HepG2 (cell line): ENCODE measurements at regions not wholly inside any gene's neighbourhood (a gene's known extent, or its start where the extent isn't known, plus 50 kb on each side); places are given as distances from the start of the nearest gene placed in this dataset.
"Not testable (repeated sequence)": the region's sequence is repeated elsewhere in the genome, so short reads cannot be mapped to it uniquely, and the experiment has no call there.

Source experiments
- ATAC-seq: fragments of 200-7000 bp; cut with Tn5 transposase; 3 replicates; pipeline ENCODE4 v1.9.1; 2020; ENCODE audit warnings: mild to moderate bottlenecking, moderate library complexity
- BruUV-seq: library from RNA; stranded (reverse); fragments of 400-500 nt; replicated peaks from 2 replicates; lab custom pipeline; 2021; lab: Mats Ljungman, UMichigan
- CTCF ChIA-PET: fragments of 300-600 bp; formaldehyde crosslinking; extraction: SDS; loops from one replicate; lab custom pipeline; 2021; ENCODE audit warnings: low total read pairs, inconsistent platforms, low intra/inter-chr PET ratio; lab: Yijun Ruan, JAX
- POLR2A ChIA-PET: fragments of 350-600 bp; sonication (Branson Sonifier 250); formaldehyde crosslinking; loops from one replicate; lab custom pipeline; 2020; ENCODE audit warnings: antibody characterized with exemption, inconsistent platforms; lab: Yijun Ruan, JAX
- DNase-seq: peaks from one replicate; pipeline ENCODE4 v3.0.0-alpha.2; 2015; ENCODE audit warnings: low spot score
- FAIRE-seq: peaks from 3 replicates; lab custom pipeline; 2011; peaks lifted over from hg19 to GRCh38; lab: Jason Lieb, UNC
- H2AFZ ChIP-seq: one replicate; pipeline ENCODE4 v1.6.1; 2011; ENCODE audit warnings: low read length, inconsistent platforms
- H3K27ac ChIP-seq: fragments of 300-600 bp; 3 replicates; pipeline ENCODE4 v1.8.0; 2011; ENCODE audit warnings: mixed run types, mild to moderate bottlenecking, mixed read lengths, low read length, inconsistent platforms; ENCODE audit not compliant: insufficient read depth; ENCODE audit errors: extremely low read length
- H3K27me3 ChIP-seq, 2 experiments: fragments of 200-600 bp in 1 of 2; 2 replicates in 1 of 2; 3 replicates in 1 of 2; pipeline versions ENCODE4 v1.6.0 to v1.8.0; 2011; ENCODE audit warnings: low read length in 2 of 2, mild to moderate bottlenecking in 2 of 2, moderate library complexity in 2 of 2, inconsistent platforms in 1 of 2; ENCODE audit not compliant: insufficient read depth in 2 of 2, control insufficient read depth in 1 of 2
- H3K36me3 ChIP-seq, 2 experiments: fragments of 200-600 bp in 1 of 2; replicated peaks in 1 of 2; 2 replicates in 1 of 2; 3 replicates in 1 of 2; pipeline versions ENCODE4 v1.5.1 to v1.8.0; 2011; ENCODE audit warnings: low read length in 2 of 2, inconsistent platforms in 1 of 2; ENCODE audit not compliant: insufficient read depth in 2 of 2, control insufficient read depth in 1 of 2
- H3K4me1 ChIP-seq: 2 replicates; pipeline ENCODE4 v1.5.1; 2012; ENCODE audit warnings: low read length, inconsistent platforms; ENCODE audit not compliant: insufficient read depth
- H3K4me2 ChIP-seq: 2 replicates; pipeline ENCODE4 v1.6.0; 2011; ENCODE audit warnings: low read depth, low read length, inconsistent platforms
- H3K4me3 ChIP-seq, 3 experiments: fragments of 200-600 bp in 1 of 3; sonication (generic), shearing (Covaris generic) in 1 of 3; replicated peaks in 1 of 3; 2 replicates each; pipeline ENCODE4 v1.5.1; 2011 to 2016; ENCODE audit warnings: low read length in 3 of 3, inconsistent platforms in 2 of 3, low read depth in 2 of 3, mild to moderate bottlenecking in 2 of 3, control low read depth in 1 of 3, mixed read lengths in 1 of 3; ENCODE audit not compliant: insufficient read depth in 1 of 3
- H3K79me2 ChIP-seq: one replicate; pipeline ENCODE4 v1.6.1; 2011; ENCODE audit warnings: low read length, inconsistent platforms; ENCODE audit not compliant: insufficient read depth
- H3K9ac ChIP-seq: 2 replicates; pipeline ENCODE4 v1.6.0; 2011; ENCODE audit warnings: mild to moderate bottlenecking, low read depth, low read length, inconsistent platforms; ENCODE audit not compliant: insufficient read depth
- H3K9me3 ChIP-seq: 2 replicates; pipeline ENCODE4 v1.5.1; 2012; ENCODE audit warnings: mild to moderate bottlenecking, low read length
- H4K20me1 ChIP-seq: 2 replicates; pipeline ENCODE4 v1.6.0; 2011; ENCODE audit warnings: inconsistent platforms, mild to moderate bottlenecking, low read length, moderate library complexity; ENCODE audit not compliant: insufficient read depth
- ZNF703 ChIP-seq: sonication (generic); formaldehyde crosslinking; IDR thresholded peaks from 2 replicates; pipeline ENCODE4 v1.5.1; 2020; ENCODE audit warnings: missing genetic modification reagents, mild to moderate bottlenecking, moderate library complexity, borderline replicate concordance
- WGBS: methylation state at CpG from one replicate; pipeline ENCODE4 v1.1.6; 2017; ENCODE audit warnings: low lambda C conversion rate; 5-methylcytosine and 5-hydroxymethylcytosine counted together
- in situ Hi-C: cut with HindIII; loops from 2 replicates; pipeline ENCODE4 v1.10.0; 2017; ENCODE audit warnings: low pct_unique_long_range_greater_than_20kb; ENCODE audit not compliant: extremely low pct_ligation_motif_present
- intact Hi-C: fragments of 100-400 bp; cut with micrococcal nuclease; formaldehyde crosslinking; loops from one replicate; pipeline ENCODE4 v1.10.0; 2022; ENCODE audit not compliant: unreplicated experiment

DNA sequence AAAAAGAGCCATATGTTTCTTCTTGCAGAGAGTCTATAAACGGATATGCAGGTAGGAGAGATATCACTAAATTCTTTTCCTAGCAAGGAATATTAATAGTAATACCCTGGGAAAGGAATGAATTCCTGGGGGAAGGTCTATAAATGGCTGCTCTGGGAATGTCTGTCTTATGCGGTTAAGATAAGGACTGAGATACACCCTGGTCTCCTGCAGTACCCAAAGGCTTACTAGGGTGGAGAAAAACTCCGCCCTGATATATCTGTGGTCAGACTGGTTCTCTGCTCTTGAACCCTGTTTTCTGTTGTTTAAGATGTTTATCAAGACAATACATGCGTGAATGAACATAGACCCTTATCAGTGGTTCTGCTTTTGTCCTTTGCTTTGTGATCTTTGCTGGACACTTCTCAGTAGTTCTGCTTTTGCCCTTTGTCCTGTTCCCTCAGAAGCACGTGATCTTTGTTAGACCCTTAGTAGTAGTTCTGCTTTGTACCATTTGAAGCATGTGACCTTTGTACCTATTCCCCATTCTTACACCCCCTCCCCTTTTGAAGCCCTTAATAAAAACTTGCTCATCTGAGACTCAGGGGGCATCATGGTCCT is 173.1 kb upstream of the CCZ1B start:
- H3K4me1 ChIP-seq, H3K4me3 ChIP-seq, FAIRE-seq, H2AFZ ChIP-seq, CTCF ChIA-PET, in situ Hi-C loops, H3K9me3 ChIP-seq, BruUV-seq, H3K9ac ChIP-seq, intact Hi-C loops, H3K27me3 ChIP-seq, H3K27ac ChIP-seq, DNase-seq, H4K20me1 ChIP-seq, H3K36me3 ChIP-seq, POLR2A ChIA-PET, ATAC-seq, H3K4me2 ChIP-seq, H3K79me2 ChIP-seq: not testable (repeated sequence)
- 30% methylated on average over 5 of the region's 5 CpGs for WGBS

DNA sequence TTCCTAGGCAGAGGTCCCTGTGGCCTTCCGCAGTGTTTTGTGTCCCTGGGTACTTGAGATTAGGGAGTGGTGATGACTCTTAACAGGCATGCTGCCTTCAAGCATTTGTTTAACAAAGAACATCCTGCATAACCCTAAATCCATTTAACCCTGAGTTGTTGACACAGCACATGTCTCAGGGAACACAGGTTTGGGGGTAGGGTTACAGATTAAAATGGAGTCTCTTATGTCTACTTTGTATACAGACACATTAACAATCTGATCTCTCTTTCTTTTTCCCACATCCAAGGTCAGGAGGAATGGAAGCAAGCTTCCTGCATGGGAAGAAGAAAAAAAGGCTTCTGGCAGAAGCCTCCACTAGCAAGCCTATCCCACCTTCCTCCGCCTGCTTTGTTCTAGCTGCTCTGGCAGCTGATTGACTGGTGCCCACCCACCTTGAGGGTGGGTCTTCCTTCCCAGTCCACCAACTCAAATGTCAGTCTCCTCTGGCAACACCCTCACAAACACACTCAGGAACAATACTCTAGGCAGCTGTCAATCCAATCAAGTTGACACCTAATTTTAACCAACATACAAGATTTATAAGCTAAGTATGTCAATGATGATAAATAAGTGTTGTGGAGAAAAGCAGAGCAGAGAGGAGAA is 176.5 kb upstream of the CCZ1B start:
- no peak for DNase-seq
- Histone ChIP-seq H3K79me2 (no peaks in the 10 kb centered on the region), H3K4me2 (no peak overlapping the region), H3K4me3 (no peak overlapping the region), H2AFZ (no peak overlapping the region), H3K9ac (no peak overlapping the region), H3K27ac (no peak overlapping the region), H3K36me3 (no peaks in the 10 kb centered on the region), H3K9me3 (no peaks in the 10 kb centered on the region)
- in situ Hi-C loops, result no loop called here
- ATAC-seq, result no peak
- TF ChIP-seq ZNF703 (CRISPR knock-in tag), result no peak
- TF ChIP-seq, all 625 proteins: peak for 0
- Histone ChIP-seq H3K27me3 (no peaks in the 10 kb centered on the region), H4K20me1 (no peaks in the 10 kb centered on the region), H3K4me1 (no peaks in the 10 kb centered on the region)
- BruUV-seq, result no TSS peak
- WGBS, result 79% methylated on average over 2 of the region's 2 CpGs
- no peak for FAIRE-seq
- POLR2A ChIA-PET, result no interaction called here
- CTCF ChIA-PET, result no interaction called here
- intact Hi-C loops, result no loop called here
